PC-9 (cell line): ENCODE measurements at regions not wholly inside any gene's neighbourhood (a gene's known extent, or its start where the extent isn't known, plus 50 kb on each side); places are given as distances from the start of the nearest gene placed in this dataset.

Experiments used
- BruUV-seq: library from RNA; stranded (reverse); fragments of 400-500 nt; replicated peaks from 2 replicates; lab custom pipeline; 2021; lab: Mats Ljungman, UMichigan
- CTCF ChIA-PET: fragments of 300-600 bp; sonication (Branson Sonifier 250); formaldehyde crosslinking; loops from one replicate; lab custom pipeline; 2022; ENCODE audit warnings: antibody characterized with exemption; lab: Charles Lee
- POLR2A ChIA-PET: fragments of 300-600 bp; sonication (Branson Sonifier 250); formaldehyde crosslinking; loops from one replicate; lab custom pipeline; 2022; ENCODE audit warnings: antibody characterized with exemption; ENCODE audit not compliant: unreplicated experiment; lab: Charles Lee
- DNase-seq, 2 experiments: peaks; one replicate each; pipeline versions ENCODE4 v3.0.0 to v3.0.0-alpha.2; 2015 to 2022; ENCODE audit warnings: mixed read lengths in 1 of 2
- H2AFZ ChIP-seq: fragments of 200-600 bp; sonication (generic); 2 replicates; pipeline ENCODE4 v1.8.1; 2017; ENCODE audit warnings: antibody characterized with exemption
- H3F3A ChIP-seq: fragments of 200-600 bp; sonication (generic); 2 replicates; pipeline ENCODE4 v1.8.1; 2017; ENCODE audit warnings: antibody characterized with exemption, mild to moderate bottlenecking, low read depth; ENCODE audit not compliant: insufficient read depth
- H3K27ac ChIP-seq: fragments of 200-600 bp; sonication (generic); 2 replicates; pipeline ENCODE4 v1.6.1; 2016; ENCODE audit warnings: mixed run types
- H3K27me3 ChIP-seq: fragments of 200-600 bp; sonication (generic); 2 replicates; pipeline ENCODE4 v1.6.1; 2016; ENCODE audit warnings: low read depth, mixed run types; ENCODE audit not compliant: insufficient read depth
- H3K36me3 ChIP-seq: fragments of 200-600 bp; sonication (generic); 2 replicates; pipeline ENCODE4 v1.6.1; 2016; ENCODE audit warnings: low read depth, mixed run types
- H3K4me1 ChIP-seq: fragments of 200-600 bp; sonication (generic); replicated peaks from 2 replicates; pipeline ENCODE4 v1.6.1; 2016; ENCODE audit warnings: mixed run types; ENCODE audit not compliant: insufficient read depth
- H3K4me2 ChIP-seq: fragments of 200-600 bp; sonication (generic); 2 replicates; pipeline ENCODE4 v1.6.1; 2017; ENCODE audit warnings: mixed run types
- H3K4me3 ChIP-seq: fragments of 200-600 bp; sonication (generic); 2 replicates; pipeline ENCODE4 v1.6.1; 2016; ENCODE audit warnings: mixed run types
- H3K79me2 ChIP-seq: fragments of 200-600 bp; sonication (generic); 2 replicates; pipeline ENCODE4 v1.6.1; 2017; ENCODE audit warnings: low read depth, mixed run types
- H3K9me2 ChIP-seq: fragments of 200-600 bp; sonication (generic); 2 replicates; pipeline ENCODE4 v1.8.1; 2017; ENCODE audit warnings: mild to moderate bottlenecking; ENCODE audit not compliant: insufficient read depth
- H3K9me3 ChIP-seq: fragments of 200-600 bp; sonication (generic); 2 replicates; pipeline ENCODE4 v1.8.1; 2016; ENCODE audit warnings: low read depth; ENCODE audit not compliant: insufficient read depth
- H4K20me1 ChIP-seq: fragments of 200-600 bp; sonication (generic); 2 replicates; pipeline ENCODE4 v1.8.1; 2017; ENCODE audit not compliant: insufficient read depth
- CTCF ChIP-seq: fragments of 200-600 bp; sonication (generic); conservative IDR thresholded peaks from 2 replicates; pipeline ENCODE4 v1.6.1; 2017; ENCODE audit warnings: mixed run types, antibody characterized with exemption, mild to moderate bottlenecking, moderate library complexity
- EZH2 ChIP-seq: fragments of 200-600 bp; sonication (generic); IDR thresholded peaks from 2 replicates; pipeline ENCODE4 v1.8.0; 2017; ENCODE audit warnings: antibody characterized with exemption, low read depth
- intact Hi-C: fragments of 100-400 bp; cut with micrococcal nuclease; formaldehyde crosslinking; loops from one replicate; pipeline ENCODE4 v1.10.0; 2022; ENCODE audit not compliant: unreplicated experiment

GRCh38 chr3:102016417-102016816 is 167.1 kb downstream of the NFKBIZ start:
- TF ChIP-seq EZH2: no peak
- TF ChIP-seq CTCF: no peak
- no peaks in the 10 kb centered on the region for H3K9me3 ChIP-seq
- BruUV-seq: no TSS peak

GRCh38 chr3:102017784-102018183 is 168.5 kb downstream of the NFKBIZ start:
- no peak for TF ChIP-seq CTCF
- no peak for TF ChIP-seq EZH2
- no peak overlapping the region for H2AFZ ChIP-seq

More at GRCh38 chr3:102016417-102016816, 167.1 kb downstream of the NFKBIZ start:
- DNase-seq: no peak
- no peak overlapping the region for H3K27ac ChIP-seq
- ChIA-PET POLR2A (interaction anchor here (0.6 kb wide), 1 partner anchor 164 kb away, joined by 3 read pairs; no protein-coding TSS in a partner anchor), CTCF (no interaction called here)
- H3F3A ChIP-seq: no peaks in the 10 kb centered on the region
- no peaks in the 10 kb centered on the region for H3K4me1 ChIP-seq
- no peaks in the 10 kb centered on the region for H3K36me3 ChIP-seq
- H3K4me2 ChIP-seq: no peak overlapping the region
- no peaks in the 10 kb centered on the region for H3K79me2 ChIP-seq
- intact Hi-C loops: no loop called here
- H2AFZ ChIP-seq: no peak overlapping the region
- H3K4me3 ChIP-seq: no peak overlapping the region
- no peaks in the 10 kb centered on the region for H3K9me2 ChIP-seq
- H3K27me3 ChIP-seq: no peaks in the 10 kb centered on the region
- H4K20me1 ChIP-seq: no peaks in the 10 kb centered on the region

GRCh38 chr3:102018551-102018950 is 169.2 kb downstream of the NFKBIZ start:
- BruUV-seq: no TSS peak
- no peak overlapping the region for H3K4me3 ChIP-seq
- no peak overlapping the region for H3K27ac ChIP-seq
- DNase-seq: no peak
- no peaks in the 10 kb centered on the region for H4K20me1 ChIP-seq
- intact Hi-C loops: no loop called here
- no peaks in the 10 kb centered on the region for H3K36me3 ChIP-seq
- no peaks in the 10 kb centered on the region for H3K9me2 ChIP-seq
- H3K27me3 ChIP-seq: no peaks in the 10 kb centered on the region
- TF ChIP-seq CTCF (no peak), EZH2 (no peak)
- H2AFZ ChIP-seq: peak overlapping the region; percentile 20; the same call in 1 of the 2 replicates
- H3K4me1 ChIP-seq: no peaks in the 10 kb centered on the region
- ChIA-PET POLR2A (interaction anchor here (0.6 kb wide), 1 partner anchor 1813 kb away, joined by 6 read pairs; no protein-coding TSS in a partner anchor), CTCF (interaction anchor here (0.6 kb wide), 1 partner anchor 159 kb away, joined by 3 read pairs; no protein-coding TSS in a partner anchor)
- no peaks in the 10 kb centered on the region for H3K9me3 ChIP-seq
- no peaks in the 10 kb centered on the region for H3F3A ChIP-seq
- H3K79me2 ChIP-seq: no peaks in the 10 kb centered on the region
- no peak overlapping the region for H3K4me2 ChIP-seq

More at GRCh38 chr3:102017784-102018183, 168.5 kb downstream of the NFKBIZ start:
- Histone ChIP-seq H3K79me2 (no peaks in the 10 kb centered on the region), H3K9me3 (no peaks in the 10 kb centered on the region), H3F3A (no peaks in the 10 kb centered on the region), H3K4me3 (no peak overlapping the region), H3K4me2 (no peak overlapping the region), H3K27me3 (no peaks in the 10 kb centered on the region), H3K36me3 (no peaks in the 10 kb centered on the region), H3K27ac (no peak overlapping the region), H4K20me1 (no peaks in the 10 kb centered on the region), H3K4me1 (no peaks in the 10 kb centered on the region), H3K9me2 (no peaks in the 10 kb centered on the region)
- DNase-seq: no peak
- ChIA-PET POLR2A (no interaction called here), CTCF (no interaction called here)
- intact Hi-C loops: no loop called here
- no TSS peak for BruUV-seq
